GM21381 (cell line): ENCODE measurements at regions not wholly inside any gene's neighbourhood (a gene's known extent, or its start where the extent isn't known, plus 50 kb on each side); places are given as distances from the start of the nearest gene placed in this dataset.
"Not testable (repeated sequence)": the region's sequence is repeated elsewhere in the genome, so short reads cannot be mapped to it uniquely, and the experiment has no call there.

Experiments used
- ATAC-seq: cut with Tn5 transposase; IDR thresholded peaks from one replicate; pipeline ENCODE4 v1.9.1; 2021; ENCODE audit warnings: mild to moderate bottlenecking, moderate library complexity; ENCODE audit not compliant: unreplicated experiment

DNA sequence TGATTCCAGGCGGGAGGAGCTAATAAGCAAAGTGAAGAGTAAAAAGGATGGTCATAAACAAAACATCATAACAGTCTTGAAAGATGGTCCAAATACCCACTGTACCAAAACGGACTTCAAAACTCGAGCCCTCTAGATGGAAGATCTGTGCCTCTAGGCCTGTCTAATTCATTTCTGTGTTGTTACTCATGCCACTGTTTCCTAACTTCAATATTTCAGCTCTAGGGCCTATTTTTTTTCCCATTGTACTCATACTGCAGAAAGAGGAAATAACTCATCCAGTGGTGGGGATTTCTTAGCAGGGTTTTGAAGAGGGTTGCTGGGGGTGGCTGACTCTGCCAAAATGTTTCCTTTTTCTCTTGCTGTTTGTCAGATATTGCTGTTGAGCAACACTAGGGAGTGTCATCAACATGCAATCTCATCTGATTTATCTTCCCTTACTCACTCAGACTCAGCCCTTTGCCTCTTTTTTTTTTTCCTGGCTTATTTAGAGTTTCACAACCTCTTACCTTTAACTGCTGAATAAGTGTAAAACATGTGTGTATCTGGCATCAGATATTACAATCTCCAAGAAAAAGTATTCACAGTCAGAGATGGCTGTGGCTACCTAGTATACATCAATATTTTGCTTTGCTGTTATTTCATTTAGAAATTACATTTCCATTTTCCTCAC, 189.6 kb downstream of the DUSP6 start:
- no peak for ATAC-seq

GRCh38 chr12:89161557-89161956, 190.7 kb downstream of the DUSP6 start:
- ATAC-seq: no peak

GRCh38 chr12:89160716-89161123, 191.6 kb downstream of the DUSP6 start:
- no peak for ATAC-seq

GRCh38 chr12:89157413-89157812, 194.9 kb downstream of the DUSP6 start:
- no peak for ATAC-seq

GRCh38 chr12:89156862-89157262, 195.4 kb downstream of the DUSP6 start:
- ATAC-seq: no peak

GRCh38 chr12:89156340-89156739, 196.0 kb downstream of the DUSP6 start:
- ATAC-seq: no peak

DNA sequence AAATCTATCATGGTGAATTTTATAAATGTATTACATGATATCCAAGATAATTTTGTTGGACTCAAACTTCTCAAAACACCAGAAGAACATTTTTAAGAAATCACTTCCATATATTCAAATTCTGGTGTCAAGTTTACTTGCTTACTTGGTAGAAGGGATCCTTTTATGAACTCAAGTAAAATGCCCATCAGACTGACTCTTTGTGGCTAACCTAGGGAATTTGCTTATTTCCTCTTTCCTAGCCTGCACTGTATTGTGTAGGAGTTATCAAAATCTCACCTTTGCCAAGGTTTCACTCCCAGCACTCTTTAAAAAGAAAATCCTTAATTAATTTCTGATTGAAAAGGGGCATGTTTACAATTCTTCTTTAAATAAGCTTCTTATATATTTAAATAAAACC, 196.5 kb downstream of the DUSP6 start:
- no peak for ATAC-seq

DNA sequence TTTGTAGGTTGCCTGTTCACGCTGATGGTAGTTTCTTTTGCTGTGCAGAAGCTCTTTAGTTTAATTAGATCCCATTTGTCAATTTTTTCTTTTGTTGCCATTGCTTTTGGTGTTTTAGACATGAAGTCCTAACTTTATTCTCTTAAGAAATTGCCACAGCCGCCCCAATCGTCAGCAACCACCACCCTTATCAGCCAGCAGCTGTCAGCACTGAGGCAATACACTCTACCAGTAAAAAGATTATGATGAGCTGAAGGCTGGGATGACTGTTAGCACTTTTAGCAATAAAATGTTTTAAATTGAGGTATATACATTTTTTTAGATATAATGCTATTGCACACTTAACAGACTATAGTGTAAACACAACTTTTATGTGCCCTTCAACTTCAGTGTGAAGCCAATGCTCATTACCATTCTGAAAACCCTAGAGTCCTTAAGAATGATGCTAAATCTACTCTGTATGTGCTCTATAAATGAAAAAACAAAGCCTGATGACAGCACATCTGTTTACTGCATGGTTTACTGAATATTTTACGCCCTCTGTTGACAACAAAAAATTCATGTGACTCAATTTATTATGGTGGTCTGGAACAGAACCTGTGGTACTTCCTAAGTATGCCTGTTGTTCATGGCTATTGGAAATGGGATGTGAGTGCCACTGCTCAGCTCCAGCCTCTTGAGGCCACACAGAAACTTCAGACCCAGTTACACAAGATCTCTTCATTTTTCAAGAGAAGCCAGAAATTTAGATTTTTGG, 197.4 kb downstream of the DUSP6 start:
- no peak for ATAC-seq

DNA sequence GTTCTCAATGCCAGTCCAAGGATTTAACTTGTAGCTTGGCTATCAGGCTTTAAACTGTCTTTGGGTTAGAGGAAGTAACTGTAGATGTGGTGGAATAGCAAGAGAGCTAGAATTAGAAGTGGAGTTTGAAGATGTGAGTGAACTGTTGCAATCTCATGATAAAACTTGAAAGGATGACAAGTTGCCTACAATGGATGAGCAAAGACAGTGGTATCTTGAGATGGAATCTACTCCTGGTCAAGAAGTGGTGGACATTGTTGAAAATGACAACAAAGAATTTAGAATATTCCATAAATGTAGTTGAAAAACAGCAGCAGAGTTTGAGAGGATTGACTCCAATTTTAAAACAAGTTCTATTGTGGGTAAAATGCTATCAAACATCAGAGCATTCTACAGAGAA, 199.0 kb downstream of the DUSP6 start:
- no peak for ATAC-seq

DNA sequence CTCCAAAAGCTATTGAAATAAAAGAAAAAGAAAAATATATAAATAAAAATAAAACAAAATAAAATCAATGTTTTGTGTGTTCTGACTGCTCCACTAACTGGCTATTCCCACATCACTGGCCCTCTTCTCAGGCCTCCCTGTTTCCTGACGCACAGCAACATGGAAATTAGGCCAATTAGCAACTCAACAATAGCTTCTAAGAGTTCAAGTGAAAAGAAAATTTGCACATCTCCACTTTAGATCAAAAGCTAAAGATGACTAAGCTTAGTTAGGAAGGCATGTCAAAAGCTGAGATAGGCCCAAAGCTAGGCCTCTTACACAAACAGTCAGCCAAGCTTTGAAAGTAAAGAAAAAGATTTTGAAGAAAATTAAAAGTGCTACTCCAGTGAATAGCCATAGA, 200.8 kb downstream of the DUSP6 start:
- ATAC-seq: no peak

DNA sequence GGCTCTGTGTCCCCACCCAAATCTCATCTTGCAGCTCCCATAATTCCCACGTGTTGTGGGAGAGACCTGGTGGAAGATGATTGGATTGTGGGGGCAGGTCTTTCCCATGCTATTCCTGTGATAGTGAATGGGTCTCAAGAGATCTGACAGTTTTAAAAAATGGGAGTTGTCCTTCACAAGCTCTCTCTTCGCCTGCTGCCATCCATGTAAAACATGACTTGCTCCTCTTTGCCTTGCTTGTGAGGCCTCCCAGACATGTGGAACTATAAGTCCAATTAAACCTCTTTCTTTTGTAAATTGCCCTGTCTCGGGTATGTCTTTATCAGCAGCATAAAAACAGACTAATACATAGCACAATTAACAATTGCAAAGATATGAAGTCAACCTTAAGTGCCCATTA, 201.5 kb downstream of the DUSP6 start:
- not testable (repeated sequence) for ATAC-seq

- no peak for ATAC-seq
Observed at GRCh38 chr12:89140602-89141238, 211.6 kb downstream of the DUSP6 start.

- no peak for ATAC-seq
Observed at GRCh38 chr12:89140141-89140540, 212.2 kb downstream of the DUSP6 start.

GRCh38 chr12:89139390-89139789, 212.9 kb downstream of the DUSP6 start:
- ATAC-seq: no peak

GRCh38 chr12:89138048-89138852, 214.1 kb downstream of the DUSP6 start:
- ATAC-seq: no peak

DNA sequence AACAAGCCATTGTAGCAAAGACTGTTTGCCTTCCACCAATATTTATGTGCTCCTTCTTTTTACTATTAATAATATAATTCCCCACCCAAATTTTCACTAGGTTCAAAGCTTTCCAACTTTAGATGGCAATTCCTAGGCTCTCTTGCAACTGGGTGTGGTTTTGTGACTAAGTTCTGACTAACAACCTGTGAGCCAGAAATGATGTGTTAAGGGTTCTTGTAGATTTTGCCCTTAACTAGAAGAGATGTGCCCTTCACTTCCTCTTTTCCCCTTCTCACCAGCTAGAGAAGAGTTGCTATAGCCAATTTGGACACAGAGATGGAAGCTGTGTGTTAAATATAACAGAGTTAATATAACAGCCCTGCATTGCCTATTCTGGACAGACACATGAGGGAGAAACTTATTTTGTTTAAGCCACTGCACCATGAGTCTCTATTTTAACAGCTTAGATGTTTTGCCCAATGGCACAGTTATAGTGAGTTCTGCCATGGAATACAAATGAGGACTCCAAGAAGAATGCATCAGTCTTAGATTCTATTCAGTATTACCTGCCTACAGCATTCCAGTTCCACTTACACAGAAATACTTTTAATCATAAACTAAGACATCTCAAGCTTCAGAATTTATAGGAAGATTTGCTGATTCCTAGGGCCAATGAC, 216.2 kb downstream of the DUSP6 start:
- no peak for ATAC-seq

DNA sequence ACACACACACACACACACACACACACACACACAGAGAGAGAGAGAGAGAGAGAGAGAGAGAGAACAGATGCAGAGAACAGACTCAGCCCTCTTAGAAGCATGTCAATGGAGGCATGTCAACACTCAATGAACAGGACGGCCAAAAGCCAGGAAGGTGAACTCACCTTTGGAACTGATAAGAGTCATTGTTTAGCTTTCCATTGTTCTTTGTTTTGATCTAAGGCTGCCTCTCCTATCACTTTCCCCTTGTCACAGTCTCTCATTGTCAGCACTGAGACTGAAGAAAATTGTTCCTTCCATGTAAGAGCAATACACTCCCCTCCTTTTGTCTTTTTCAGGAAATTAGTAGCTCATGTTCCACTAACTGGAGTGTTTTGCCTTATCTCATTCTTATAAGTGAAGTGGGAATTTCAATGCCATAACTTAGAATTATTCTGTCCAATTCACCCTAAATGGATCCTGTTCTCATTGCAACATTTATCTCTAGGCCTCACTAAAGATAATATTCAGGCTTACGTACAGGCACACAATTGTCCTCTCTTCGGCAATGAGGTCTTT, 218.0 kb downstream of the DUSP6 start:
- no peak for ATAC-seq

DNA sequence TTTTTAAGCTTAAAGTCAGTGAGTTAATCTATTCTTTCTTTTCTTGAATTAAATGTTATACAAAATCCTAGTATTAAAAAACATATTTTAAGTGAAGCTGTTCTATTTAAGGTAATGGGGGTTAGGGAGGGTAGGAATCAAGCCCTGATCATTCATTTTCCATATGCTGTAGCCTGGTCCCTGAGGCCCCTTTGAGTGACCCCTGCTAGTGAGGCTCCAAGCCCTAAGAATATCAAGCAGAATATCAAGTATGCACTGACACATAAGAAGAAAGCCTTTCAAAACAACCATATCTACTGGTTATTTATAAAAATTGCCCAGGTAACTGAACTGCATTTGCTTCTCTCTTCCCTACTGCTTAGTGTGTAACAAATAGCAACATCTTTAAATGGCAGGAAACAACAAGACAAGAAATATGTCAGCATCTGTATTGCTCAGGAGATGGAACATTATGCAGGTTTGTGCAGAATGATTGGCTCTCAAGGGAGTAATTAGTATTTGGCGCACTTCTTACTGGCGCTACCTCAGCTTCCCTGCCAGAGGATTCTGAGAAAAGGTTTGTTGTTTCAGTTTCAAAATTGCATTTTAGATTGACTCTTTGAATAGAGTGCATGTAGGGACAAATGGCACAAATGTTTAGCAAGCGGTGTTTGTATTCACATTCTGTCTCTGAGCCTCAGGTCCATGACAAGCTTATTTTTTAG, 223.0 kb downstream of the DUSP6 start:
- no peak for ATAC-seq

GRCh38 chr12:89126712-89127111, 225.6 kb downstream of the DUSP6 start:
- no peak for ATAC-seq

- no peak for ATAC-seq
Observed at GRCh38 chr12:89122852-89123251, 229.4 kb downstream of the DUSP6 start.
